ENCODE measurements at regions not wholly inside any gene's neighbourhood (a gene's known extent, or its start where the extent isn't known, plus 50 kb on each side); places are given as distances from the start of the nearest gene placed in this dataset.

- TF ChIP-seq, protein P1, sequence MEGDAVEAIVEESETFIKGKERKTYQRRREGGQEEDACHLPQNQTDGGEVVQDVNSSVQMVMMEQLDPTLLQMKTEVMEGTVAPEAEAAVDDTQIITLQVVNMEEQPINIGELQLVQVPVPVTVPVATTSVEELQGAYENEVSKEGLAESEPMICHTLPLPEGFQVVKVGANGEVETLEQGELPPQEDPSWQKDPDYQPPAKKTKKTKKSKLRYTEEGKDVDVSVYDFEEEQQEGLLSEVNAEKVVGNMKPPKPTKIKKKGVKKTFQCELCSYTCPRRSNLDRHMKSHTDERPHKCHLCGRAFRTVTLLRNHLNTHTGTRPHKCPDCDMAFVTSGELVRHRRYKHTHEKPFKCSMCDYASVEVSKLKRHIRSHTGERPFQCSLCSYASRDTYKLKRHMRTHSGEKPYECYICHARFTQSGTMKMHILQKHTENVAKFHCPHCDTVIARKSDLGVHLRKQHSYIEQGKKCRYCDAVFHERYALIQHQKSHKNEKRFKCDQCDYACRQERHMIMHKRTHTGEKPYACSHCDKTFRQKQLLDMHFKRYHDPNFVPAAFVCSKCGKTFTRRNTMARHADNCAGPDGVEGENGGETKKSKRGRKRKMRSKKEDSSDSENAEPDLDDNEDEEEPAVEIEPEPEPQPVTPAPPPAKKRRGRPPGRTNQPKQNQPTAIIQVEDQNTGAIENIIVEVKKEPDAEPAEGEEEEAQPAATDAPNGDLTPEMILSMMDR (IDR thresholded peaks at IDR 0.05) = no peak
- TF ChIP-seq POLR2A (IDR thresholded peaks at IDR 0.05) = no peak
Observed at GRCh38 chr7:41862261-41862660, 159.4 kb upstream of the INHBA start.
